Endothelial cell of umbilical vein (primary cell): ENCODE measurements at regions not wholly inside any gene's neighbourhood (a gene's known extent, or its start where the extent isn't known, plus 50 kb on each side); places are given as distances from the start of the nearest gene placed in this dataset.

Experiments
- BruUV-seq: library from RNA; stranded (reverse); fragments of 400-500 nt; replicated peaks from 2 replicates; lab custom pipeline; 2021; lab: Mats Ljungman, UMichigan
- CTCF ChIA-PET: fragments of 300-600, 350-600 bp; sonication (Branson Sonifier 250); formaldehyde crosslinking; loops from one replicate; lab custom pipeline; 2021; ENCODE audit warnings: antibody characterized with exemption, inconsistent platforms; lab: Charles Lee
- POLR2A ChIA-PET: fragments of 300-600, 350-600 bp; sonication (Branson Sonifier 250); formaldehyde crosslinking; loops from one replicate; lab custom pipeline; 2021; ENCODE audit warnings: antibody characterized with exemption, inconsistent platforms; lab: Charles Lee
- DNase-seq: peaks from one replicate; pipeline ENCODE4 v3.0.0-alpha.2; 2011; ENCODE audit warnings: low read depth, low spot score
- FAIRE-seq: peaks from 2 replicates; lab custom pipeline; 2011; peaks lifted over from hg19 to GRCh38; lab: Jason Lieb, UNC
- H2AFZ ChIP-seq: 2 replicates; pipeline ENCODE4 v1.6.0; 2012; ENCODE audit warnings: low read depth, low read length, control low read depth, inconsistent platforms
- H3K27ac ChIP-seq: 2 replicates; pipeline ENCODE4 v1.5.1; 2011; ENCODE audit warnings: low read depth, mild to moderate bottlenecking, control low read depth, low read length, moderate library complexity; ENCODE audit not compliant: insufficient read depth
- H3K27me3 ChIP-seq, 2 experiments: 2 replicates each; pipeline versions ENCODE4 v1.6.0 to v1.6.1; 2011; ENCODE audit warnings: low read length in 2 of 2, mixed read lengths in 1 of 2; ENCODE audit not compliant: control insufficient read depth in 2 of 2, insufficient read depth in 2 of 2
- H3K36me3 ChIP-seq, 2 experiments: 2 replicates in 1 of 2; 3 replicates in 1 of 2; pipeline ENCODE4 v1.5.1; 2011; ENCODE audit warnings: low read length in 2 of 2, mild to moderate bottlenecking in 1 of 2, moderate library complexity in 1 of 2; ENCODE audit not compliant: control insufficient read depth in 2 of 2, insufficient read depth in 2 of 2; ENCODE audit errors: extremely low read depth in 1 of 2
- H3K4me1 ChIP-seq: 3 replicates; pipeline ENCODE4 v1.5.1; 2011; ENCODE audit warnings: mild to moderate bottlenecking, low read length; ENCODE audit not compliant: control insufficient read depth, insufficient read depth; ENCODE audit errors: extremely low read depth
- H3K4me2 ChIP-seq: 2 replicates; pipeline ENCODE4 v1.6.1; 2011; ENCODE audit warnings: low read length, control low read depth, mixed read lengths; ENCODE audit not compliant: insufficient read depth
- H3K4me3 ChIP-seq, 3 experiments: fragments of 200-600 bp in 1 of 3; sonication (generic), shearing (Covaris generic) in 1 of 3; replicated peaks in 1 of 3; 2 replicates each; pipeline ENCODE4 v1.5.1; 2011 to 2016; ENCODE audit warnings: control low read depth in 3 of 3, low read length in 3 of 3, mild to moderate bottlenecking in 2 of 3, inconsistent platforms in 1 of 3, low read depth in 1 of 3, moderate library complexity in 1 of 3; ENCODE audit not compliant: insufficient read depth in 1 of 3
- H3K79me2 ChIP-seq: 2 replicates; pipeline ENCODE4 v1.6.0; 2012; ENCODE audit warnings: low read length, inconsistent platforms; ENCODE audit not compliant: control insufficient read depth, insufficient read depth
- H3K9ac ChIP-seq: replicated peaks from 2 replicates; pipeline ENCODE3; 2011; ENCODE audit warnings: low read length, control low read depth; ENCODE audit not compliant: insufficient read depth; ENCODE audit errors: extremely low read depth
- H3K9me1 ChIP-seq: replicated peaks from 3 replicates; pipeline ENCODE4 v1.6.0; 2011; ENCODE audit warnings: mild to moderate bottlenecking, low read length; ENCODE audit not compliant: control insufficient read depth, insufficient read depth; ENCODE audit errors: extremely low read depth
- H3K9me3 ChIP-seq: replicated peaks from 2 replicates; pipeline ENCODE4 v1.5.1; 2012; ENCODE audit warnings: low read length, inconsistent platforms; ENCODE audit not compliant: control insufficient read depth, insufficient read depth
- H4K20me1 ChIP-seq: replicated peaks from 2 replicates; pipeline ENCODE3; 2011; ENCODE audit warnings: mild to moderate bottlenecking, low read length; ENCODE audit not compliant: control insufficient read depth, insufficient read depth; ENCODE audit errors: extremely low read depth
- CTCF ChIP-seq, 2 donors: IDR thresholded peaks; 1 replicate in 1 of 2; 2 replicates in 1 of 2; pipeline ENCODE4 v1.5.1; 2011; ENCODE audit warnings: low read length in 2 of 2, mild to moderate bottlenecking in 2 of 2, moderate library complexity in 2 of 2, control low read depth in 1 of 2, inconsistent platforms in 1 of 2, low read depth in 1 of 2; ENCODE audit not compliant: insufficient read depth in 1 of 2; ENCODE audit errors: extremely low read depth in 1 of 2
- EZH2 ChIP-seq: IDR thresholded peaks from 2 replicates; pipeline ENCODE4 v1.6.1; 2012; ENCODE audit warnings: borderline replicate concordance, low read depth, mild to moderate bottlenecking, moderate library complexity, low read length, inconsistent platforms; ENCODE audit not compliant: severe bottlenecking
- FOS ChIP-seq: IDR thresholded peaks from 2 replicates; pipeline ENCODE4 v1.6.1; 2011; ENCODE audit warnings: mild to moderate bottlenecking, low read length, moderate library complexity, borderline replicate concordance; ENCODE audit not compliant: insufficient read depth
- GATA2 ChIP-seq: IDR thresholded peaks from 2 replicates; pipeline ENCODE4 v1.7.0; 2011; ENCODE audit warnings: low read depth, mild to moderate bottlenecking, moderate library complexity, mixed read lengths, low read length; ENCODE audit not compliant: insufficient read length, insufficient read depth
- JUN ChIP-seq: IDR thresholded peaks from 2 replicates; pipeline ENCODE4 v1.6.1; 2011; ENCODE audit warnings: borderline replicate concordance, low read depth; ENCODE audit not compliant: insufficient read length, insufficient read depth
- MAX ChIP-seq: IDR thresholded peaks from 2 replicates; pipeline ENCODE4 v1.6.1; 2011; ENCODE audit not compliant: insufficient read depth, insufficient read length
- POLR2A ChIP-seq: IDR thresholded peaks from 2 replicates; pipeline ENCODE4 v1.6.1; 2012; ENCODE audit warnings: low read depth, mild to moderate bottlenecking, control low read depth, low read length
- POLR2AphosphoS5 ChIP-seq: IDR thresholded peaks from 2 replicates; pipeline ENCODE4 v1.6.1; 2012; ENCODE audit warnings: low read depth, mild to moderate bottlenecking, control low read depth, low read length, moderate library complexity; ENCODE audit not compliant: insufficient read depth
- dilution Hi-C: fragments of 300-500 bp; cut with MboI; formaldehyde crosslinking; loops from one replicate; pipeline ENCODE4 v1.15.0; 2019; ENCODE audit warnings: low sequenced_read_pairs; ENCODE audit not compliant: extremely low pct_ligation_motif_present
- intact Hi-C: fragments of 100-400 bp; cut with micrococcal nuclease; formaldehyde crosslinking; loops from one replicate; pipeline ENCODE4 v1.10.0; 2022

GRCh38 chr2:5368263-5368662 is 323.9 kb upstream of the SOX11 start:
- no TSS peak for BruUV-seq
- H3K79me2 ChIP-seq: no peaks in the 10 kb centered on the region
- DNase-seq: no peak
- H3K9me1 ChIP-seq: no peaks in the 10 kb centered on the region
- H3K9ac ChIP-seq: no peak overlapping the region
- POLR2A ChIA-PET: no interaction called here
- no peak overlapping the region for H3K4me2 ChIP-seq
- no peak for TF ChIP-seq FOS
- no peak for TF ChIP-seq CTCF (IDR thresholded peaks at IDR 0.05; ENCODE audit: extremely low read depth in 1 of 2, insufficient read depth in 1 of 2, low read depth in 1 of 2, low read length in 2 of 2)
- no peak for TF ChIP-seq POLR2AphosphoS5
- TF ChIP-seq POLR2A: no peak
- no peak for TF ChIP-seq JUN
- TF ChIP-seq EZH2: no peak
- no peak for TF ChIP-seq MAX
- FAIRE-seq: no peak
- peaks cover 2% of the 10 kb centered on the region for H3K9me3 ChIP-seq
- no peak overlapping the region for H2AFZ ChIP-seq
- intact Hi-C loops (no loop called here), dilution Hi-C loops (no loop called here)
- H3K27me3 ChIP-seq: no peaks in the 10 kb centered on the region
- no peaks in the 10 kb centered on the region for H3K36me3 ChIP-seq
- no peak overlapping the region for H3K27ac ChIP-seq
- no peak overlapping the region for H3K4me3 ChIP-seq
- no peaks in the 10 kb centered on the region for H3K4me1 ChIP-seq
- H4K20me1 ChIP-seq: no peaks in the 10 kb centered on the region
- CTCF ChIA-PET: no interaction called here

- Histone ChIP-seq H3K9me3 (peaks cover 2% of the 10 kb centered on the region), H4K20me1 (no peaks in the 10 kb centered on the region), H3K9ac (no peak overlapping the region), H3K4me1 (no peaks in the 10 kb centered on the region), H3K4me3 (no peak overlapping the region), H3K79me2 (no peaks in the 10 kb centered on the region), H3K27me3 (no peaks in the 10 kb centered on the region), H3K36me3 (no peaks in the 10 kb centered on the region), H3K4me2 (no peak overlapping the region), H2AFZ (no peak overlapping the region), H3K9me1 (no peaks in the 10 kb centered on the region), H3K27ac (no peak overlapping the region)
- FAIRE-seq: no peak
- BruUV-seq: no TSS peak
- ChIA-PET CTCF (no interaction called here), POLR2A (no interaction called here)
- dilution Hi-C loops: no loop called here
- DNase-seq: no peak
- intact Hi-C loops: no loop called here
- TF ChIP-seq GATA2 (no peak), JUN (no peak), CTCF (IDR thresholded peaks at IDR 0.05; ENCODE audit: extremely low read depth in 1 of 2, insufficient read depth in 1 of 2, low read depth in 1 of 2, low read length in 2 of 2) (no peak), POLR2A (no peak)
These were observed 322.7 kb upstream of the SOX11 start for GRCh38 chr2:5369510-5369909.
